Mesenchymal stem cell (in vitro differentiated cells and primary cell): ENCODE measurements at regions not wholly inside any gene's neighbourhood (a gene's known extent, or its start where the extent isn't known, plus 50 kb on each side); places are given as distances from the start of the nearest gene placed in this dataset.

Source experiments
- DNase-seq: peaks from one replicate; pipeline ENCODE4 v3.0.0-alpha.2; 2013
- H2AFZ ChIP-seq: one replicate; pipeline ENCODE4 v1.6.1; 2013; ENCODE audit warnings: low read depth, mild to moderate bottlenecking, control low read depth, inconsistent platforms, low read length, moderate library complexity
- H2AK5ac ChIP-seq: 2 replicates; pipeline ENCODE4 v1.6.1; 2013; ENCODE audit warnings: low read length, moderate library complexity, mild to moderate bottlenecking, inconsistent platforms; ENCODE audit not compliant: severe bottlenecking
- H2BK120ac ChIP-seq: one replicate; pipeline ENCODE4 v1.6.1; 2013; ENCODE audit warnings: low read depth, mild to moderate bottlenecking, inconsistent platforms, low read length, moderate library complexity
- H2BK12ac ChIP-seq, 2 experiments: one replicate each; pipeline ENCODE4 v1.6.1; 2013; ENCODE audit warnings: inconsistent platforms in 2 of 2, low read length in 2 of 2, mild to moderate bottlenecking in 2 of 2, moderate library complexity in 2 of 2, control low read depth in 1 of 2
- H2BK15ac ChIP-seq: one replicate; pipeline ENCODE4 v1.6.1; 2013; ENCODE audit warnings: mild to moderate bottlenecking, low read depth, inconsistent platforms; ENCODE audit not compliant: poor library complexity, severe bottlenecking
- H2BK5ac ChIP-seq: 2 replicates; pipeline ENCODE4 v1.6.1; 2013; ENCODE audit warnings: low read depth, mild to moderate bottlenecking, low read length, control low read depth, inconsistent platforms; ENCODE audit not compliant: poor library complexity, severe bottlenecking
- H3K14ac ChIP-seq, 2 experiments: one replicate each; pipeline ENCODE4 v1.6.1; 2013; ENCODE audit warnings: inconsistent platforms in 2 of 2, low read length in 2 of 2, control low read depth in 1 of 2, mild to moderate bottlenecking in 1 of 2, moderate library complexity in 1 of 2
- H3K18ac ChIP-seq, 2 experiments: one replicate each; pipeline ENCODE4 v1.6.1; 2013; ENCODE audit warnings: inconsistent platforms in 2 of 2, low read length in 2 of 2, control low read depth in 1 of 2, low read depth in 1 of 2, mild to moderate bottlenecking in 1 of 2
- H3K23ac ChIP-seq, 2 experiments: one replicate each; pipeline ENCODE4 v1.6.1; 2013; ENCODE audit warnings: inconsistent platforms in 2 of 2, low read length in 2 of 2, mild to moderate bottlenecking in 2 of 2, moderate library complexity in 2 of 2, control low read depth in 1 of 2
- H3K27ac ChIP-seq: 2 replicates; pipeline ENCODE4 v1.5.1; 2013; ENCODE audit warnings: mild to moderate bottlenecking, moderate library complexity, low read length, control low read depth, inconsistent platforms; ENCODE audit not compliant: poor library complexity, severe bottlenecking
- H3K27me3 ChIP-seq, 2 experiments: 2 replicates each; pipeline versions ENCODE4 v1.6.1 to v1.7.0; 2013; ENCODE audit warnings: low read length in 2 of 2, mild to moderate bottlenecking in 2 of 2, moderate library complexity in 2 of 2, control low read depth in 1 of 2, inconsistent platforms in 1 of 2; ENCODE audit not compliant: control insufficient read depth in 1 of 2, insufficient read depth in 1 of 2
- H3K36me3 ChIP-seq, 2 experiments: 2 replicates each; pipeline versions ENCODE4 v1.6.1 to v1.7.0; 2013; ENCODE audit warnings: low read length in 2 of 2, control low read depth in 1 of 2, inconsistent platforms in 1 of 2, low read depth in 1 of 2, mild to moderate bottlenecking in 1 of 2; ENCODE audit not compliant: insufficient read depth in 2 of 2, control insufficient read depth in 1 of 2
- H3K4ac ChIP-seq, 2 experiments: one replicate each; pipeline ENCODE4 v1.6.1; 2013; ENCODE audit warnings: inconsistent platforms in 2 of 2, low read length in 2 of 2, mild to moderate bottlenecking in 2 of 2, moderate library complexity in 2 of 2, control low read depth in 1 of 2, low read depth in 1 of 2
- H3K4me1 ChIP-seq: 2 replicates; pipeline ENCODE4 v1.6.1; 2013; ENCODE audit warnings: low read depth, low read length, control low read depth; ENCODE audit not compliant: control insufficient read depth, insufficient read depth
- H3K4me2 ChIP-seq: 2 replicates; pipeline ENCODE4 v1.6.1; 2013; ENCODE audit warnings: low read length, mild to moderate bottlenecking, inconsistent platforms; ENCODE audit not compliant: poor library complexity, severe bottlenecking
- H3K4me3 ChIP-seq, 2 experiments: 2 replicates each; pipeline versions ENCODE4 v1.5.1 to v1.7.0; 2013; ENCODE audit warnings: low read length in 2 of 2, mild to moderate bottlenecking in 2 of 2, control low read depth in 1 of 2, low read depth in 1 of 2; ENCODE audit not compliant: insufficient read depth in 1 of 2
- H3K79me1 ChIP-seq: replicated peaks from 2 replicates; pipeline ENCODE4 v1.6.1; 2013; ENCODE audit warnings: mild to moderate bottlenecking, control low read depth, low read length, inconsistent platforms; ENCODE audit not compliant: poor library complexity, severe bottlenecking
- H3K9ac ChIP-seq: 2 replicates; pipeline ENCODE4 v1.7.0; 2013; ENCODE audit warnings: mild to moderate bottlenecking, low read length, moderate library complexity
- H3K9me3 ChIP-seq: 2 replicates; pipeline ENCODE4 v1.7.0; 2013; ENCODE audit warnings: mild to moderate bottlenecking, low read length; ENCODE audit not compliant: control insufficient read depth
- H4K8ac ChIP-seq: one replicate; pipeline ENCODE4 v1.6.1; 2013; ENCODE audit warnings: inconsistent platforms, mild to moderate bottlenecking, low read length, moderate library complexity
- H4K91ac ChIP-seq: one replicate; pipeline ENCODE4 v1.6.1; 2013; ENCODE audit warnings: mild to moderate bottlenecking, low read length, inconsistent platforms
- WGBS: methylation state at CpG from one replicate; pipeline ENCODE4 v1.1.7; 2013; ENCODE audit warnings: mixed read lengths; 5-methylcytosine and 5-hydroxymethylcytosine counted together

GRCh38 chr10:90583416-90583815 lies 274.4 kb downstream of the HTR7 start:
- Histone ChIP-seq H4K8ac (no peak overlapping the region), H2BK12ac (no peak overlapping the region), H3K36me3 (no peaks in the 10 kb centered on the region), H3K4me1 (no peaks in the 10 kb centered on the region), H3K14ac (no peak overlapping the region), H3K23ac (no peak overlapping the region), H2AFZ (no peak overlapping the region), H2AK5ac (no peak overlapping the region), H2BK15ac (no peak overlapping the region), H2BK120ac (no peak overlapping the region), H3K4me3 (no peak overlapping the region), H2BK5ac (no peak overlapping the region), H3K9ac (no peak overlapping the region), H3K27ac (no peak overlapping the region), H3K18ac (no peak overlapping the region), H3K27me3 (no peaks in the 10 kb centered on the region), H3K9me3 (no peaks in the 10 kb centered on the region), H4K91ac (no peak overlapping the region), H3K4me2 (no peak overlapping the region), H3K4ac (no peak overlapping the region), H3K79me1 (no peaks in the 10 kb centered on the region)
- 100% methylated on average over 2 of the region's 3 CpGs for WGBS
- no peak for DNase-seq

- Histone ChIP-seq H2BK5ac (no peak overlapping the region), H3K79me1 (no peaks in the 10 kb centered on the region)
Observed at GRCh38 chr10:90587081-90587491, 270.8 kb downstream of the HTR7 start.

GRCh38 chr10:90587561-90587960 lies 270.3 kb downstream of the HTR7 start:
- no peak overlapping the region for H2BK5ac ChIP-seq
- H4K91ac ChIP-seq: no peak overlapping the region
- no peaks in the 10 kb centered on the region for H3K4me1 ChIP-seq
- peak overlapping the region; percentile 0 for H2BK120ac ChIP-seq
- H3K23ac ChIP-seq: no peak overlapping the region
- no peak overlapping the region for H3K14ac ChIP-seq
- no peak overlapping the region for H3K18ac ChIP-seq
- H2BK12ac ChIP-seq: no peak overlapping the region
- H3K27me3 ChIP-seq: peaks cover 2 to 4% of the 10 kb centered on the region in 2 experiments
- H3K9me3 ChIP-seq: no peaks in the 10 kb centered on the region
- no peak overlapping the region for H2BK15ac ChIP-seq
- H4K8ac ChIP-seq: no peak overlapping the region
- H3K4ac ChIP-seq: no peak overlapping the region
- H3K36me3 ChIP-seq: no peaks in the 10 kb centered on the region
- no peak overlapping the region for H3K27ac ChIP-seq
- 50% methylated on average over 1 of the region's 2 CpGs for WGBS
- no peak overlapping the region for H2AK5ac ChIP-seq
- no peaks in the 10 kb centered on the region for H3K79me1 ChIP-seq
- H2AFZ ChIP-seq: no peak overlapping the region
- DNase-seq: no peak
- H3K4me3 ChIP-seq: no peak overlapping the region
- H3K4me2 ChIP-seq: no peak overlapping the region
- no peak overlapping the region for H3K9ac ChIP-seq

More at GRCh38 chr10:90587081-90587491, 270.8 kb downstream of the HTR7 start:
- peak; percentile 51 for DNase-seq
- H3K4me1 ChIP-seq: no peaks in the 10 kb centered on the region
- H3K4me2 ChIP-seq: no peak overlapping the region
- H4K8ac ChIP-seq: no peak overlapping the region
- no peak overlapping the region for H3K9ac ChIP-seq
- H4K91ac ChIP-seq: no peak overlapping the region
- H3K27me3 ChIP-seq: peaks cover 2 to 4% of the 10 kb centered on the region in 2 experiments
- no peak overlapping the region for H2AK5ac ChIP-seq
- H3K36me3 ChIP-seq: no peaks in the 10 kb centered on the region
- H3K23ac ChIP-seq: no peak overlapping the region
- H3K9me3 ChIP-seq: no peaks in the 10 kb centered on the region
- H3K4me3 ChIP-seq: no peak overlapping the region
- no peak overlapping the region for H3K4ac ChIP-seq
- no peak overlapping the region for H2BK15ac ChIP-seq
- peak overlapping the region in 1 of 2 experiments; percentile 45 for H2BK12ac ChIP-seq
- H3K14ac ChIP-seq: no peak overlapping the region
- 0% methylated on average over 1 of the region's 1 CpG for WGBS
- peak overlapping the region; percentile 8 for H2BK120ac ChIP-seq
- peak overlapping the region in 1 of 2 experiments; percentile 18 for H3K18ac ChIP-seq
- no peak overlapping the region for H2AFZ ChIP-seq
- no peak overlapping the region for H3K27ac ChIP-seq

- Histone ChIP-seq H3K36me3 (no peaks in the 10 kb centered on the region), H3K23ac (no peak overlapping the region), H3K14ac (no peak overlapping the region), H2AK5ac (no peak overlapping the region), H3K4me1 (no peaks in the 10 kb centered on the region), H3K79me1 (no peaks in the 10 kb centered on the region), H4K8ac (no peak overlapping the region), H2BK15ac (no peak overlapping the region), H3K4ac (no peak overlapping the region), H3K4me3 (no peak overlapping the region), H3K4me2 (no peak overlapping the region), H4K91ac (no peak overlapping the region), H2AFZ (no peak overlapping the region), H2BK120ac (peak overlapping the region; percentile 0), H3K9ac (no peak overlapping the region), H3K27me3 (peaks cover 2 to 4% of the 10 kb centered on the region in 2 experiments), H3K27ac (no peak overlapping the region), H2BK5ac (no peak overlapping the region), H3K18ac (no peak overlapping the region), H3K9me3 (no peaks in the 10 kb centered on the region), H2BK12ac (peak overlapping the region in 1 of 2 experiments; percentile 24)
- 80% methylated on average over 3 of the region's 3 CpGs for WGBS
- DNase-seq: no peak
Observed at GRCh38 chr10:90588222-90588621, 269.6 kb downstream of the HTR7 start.
